ENCODE measurements at regions not wholly inside any gene's neighbourhood (a gene's known extent, or its start where the extent isn't known, plus 50 kb on each side); places are given as distances from the start of the nearest gene placed in this dataset.

DNA sequence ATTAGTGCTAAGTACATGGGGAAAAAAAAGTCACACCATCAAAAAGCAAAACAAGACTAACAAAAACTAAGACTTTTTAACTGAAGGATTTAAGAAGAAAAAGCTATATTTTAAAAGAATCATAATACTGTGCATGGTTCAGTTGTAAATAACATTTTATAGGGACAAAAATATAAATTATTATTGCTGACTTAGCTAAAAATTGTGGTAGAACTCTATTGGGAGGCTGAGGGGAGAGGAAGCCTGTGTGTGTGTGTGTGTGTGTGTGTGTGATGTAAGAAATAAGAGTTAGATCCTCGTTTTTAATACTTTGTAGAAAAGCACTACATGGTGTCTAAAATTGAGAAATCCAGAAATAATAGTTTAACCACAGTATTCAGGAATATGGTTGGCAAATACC is 1950.9 kb upstream of the TENM3 start:
- no peaks in the 10 kb centered on the region for H3K4me1 ChIP-seq
- H3K36me3 ChIP-seq (replicated peaks in 1 of 2; ENCODE audit: insufficient read depth in 1 of 2, low read depth in 2 of 2), result no peaks in the 10 kb centered on the region
- intact Hi-C loops (cut with DNase I), result no loop called here
- no peaks in the 10 kb centered on the region for H3K27me3 ChIP-seq
- no peak for DNase-seq
- H3K9me3 ChIP-seq, result no peaks in the 10 kb centered on the region
- WGBS, 2 donors, result 10 to 24% methylated on average over 1 of the region's 1 CpG
- TF ChIP-seq, protein P1, sequence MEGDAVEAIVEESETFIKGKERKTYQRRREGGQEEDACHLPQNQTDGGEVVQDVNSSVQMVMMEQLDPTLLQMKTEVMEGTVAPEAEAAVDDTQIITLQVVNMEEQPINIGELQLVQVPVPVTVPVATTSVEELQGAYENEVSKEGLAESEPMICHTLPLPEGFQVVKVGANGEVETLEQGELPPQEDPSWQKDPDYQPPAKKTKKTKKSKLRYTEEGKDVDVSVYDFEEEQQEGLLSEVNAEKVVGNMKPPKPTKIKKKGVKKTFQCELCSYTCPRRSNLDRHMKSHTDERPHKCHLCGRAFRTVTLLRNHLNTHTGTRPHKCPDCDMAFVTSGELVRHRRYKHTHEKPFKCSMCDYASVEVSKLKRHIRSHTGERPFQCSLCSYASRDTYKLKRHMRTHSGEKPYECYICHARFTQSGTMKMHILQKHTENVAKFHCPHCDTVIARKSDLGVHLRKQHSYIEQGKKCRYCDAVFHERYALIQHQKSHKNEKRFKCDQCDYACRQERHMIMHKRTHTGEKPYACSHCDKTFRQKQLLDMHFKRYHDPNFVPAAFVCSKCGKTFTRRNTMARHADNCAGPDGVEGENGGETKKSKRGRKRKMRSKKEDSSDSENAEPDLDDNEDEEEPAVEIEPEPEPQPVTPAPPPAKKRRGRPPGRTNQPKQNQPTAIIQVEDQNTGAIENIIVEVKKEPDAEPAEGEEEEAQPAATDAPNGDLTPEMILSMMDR (IDR thresholded peaks at IDR 0.05), result no peak
- no peak for TF ChIP-seq POLR2A (IDR thresholded peaks at IDR 0.05)
- ATAC-seq, result no peak
- no peak overlapping the region for H3K27ac ChIP-seq
- no peak overlapping the region for H3K4me3 ChIP-seq

DNA sequence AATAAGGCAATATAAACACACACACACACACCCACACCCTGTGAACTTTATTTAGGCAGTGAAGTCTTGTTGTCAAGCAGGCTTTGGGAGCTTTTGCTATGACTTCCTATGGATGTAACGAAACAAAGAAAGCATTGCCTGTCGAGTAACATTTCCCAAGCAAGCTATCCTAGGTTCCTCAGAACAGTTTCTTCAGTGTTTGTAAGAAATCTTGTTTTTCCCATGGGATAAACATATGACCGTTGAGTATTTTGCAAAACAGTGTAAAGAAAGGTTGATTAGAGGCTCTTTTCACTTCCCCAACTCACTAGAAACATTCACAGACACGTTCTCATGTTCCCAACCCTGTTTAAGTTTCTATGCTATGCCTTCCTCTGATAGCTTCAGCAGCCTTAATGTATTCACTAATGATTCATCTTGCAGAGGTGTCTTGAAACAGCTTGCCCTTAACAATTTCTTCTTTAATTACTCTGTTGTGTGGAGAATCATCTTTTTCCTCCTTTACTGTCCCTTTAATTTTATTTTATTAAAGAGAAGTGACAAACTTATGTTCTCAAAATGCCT is 1947.1 kb upstream of the TENM3 start:
- no peaks in the 10 kb centered on the region for H3K27me3 ChIP-seq
- no peak overlapping the region for H3K4me3 ChIP-seq
- no peaks in the 10 kb centered on the region for H3K9me3 ChIP-seq
- no peaks in the 10 kb centered on the region for H3K36me3 ChIP-seq (replicated peaks in 1 of 2; ENCODE audit: insufficient read depth in 1 of 2, low read depth in 2 of 2)
- H3K4me1 ChIP-seq, result no peaks in the 10 kb centered on the region
- TF ChIP-seq, protein P1 (IDR thresholded peaks at IDR 0.05), result no peak
- no peak for TF ChIP-seq POLR2A (IDR thresholded peaks at IDR 0.05)
- 45 to 53% methylated on average over 4 of the region's 4 CpGs for WGBS, 2 donors
- ATAC-seq (no peak), DNase-seq (no peak)
- intact Hi-C loops (cut with DNase I), result no loop called here
- no peak overlapping the region for H3K27ac ChIP-seq

DNA sequence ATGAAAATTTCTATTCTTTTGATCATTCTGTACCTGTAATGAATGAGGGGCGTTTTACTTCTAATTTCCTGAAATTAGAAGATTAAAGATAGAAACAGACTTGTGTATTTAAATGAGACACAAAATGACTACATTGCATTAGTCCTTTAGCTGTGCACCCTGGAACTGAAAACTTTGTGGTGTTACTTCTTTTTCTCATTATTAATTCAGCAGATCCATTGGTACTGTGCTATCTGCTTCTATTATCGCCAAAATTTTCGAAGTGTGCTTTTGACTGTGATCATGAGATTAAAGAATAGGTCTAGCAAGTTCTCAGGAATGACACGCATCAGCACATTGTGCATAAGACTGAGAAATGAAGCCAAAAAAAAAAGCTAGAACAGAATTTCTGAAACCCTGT is 1938.9 kb upstream of the TENM3 start:
- no peak for TF ChIP-seq POLR2A (IDR thresholded peaks at IDR 0.05)
- TF ChIP-seq, protein P1 (IDR thresholded peaks at IDR 0.05), result no peak
- ATAC-seq (no peak), DNase-seq (no peak)
- no peaks in the 10 kb centered on the region for H3K9me3 ChIP-seq
- no peaks in the 10 kb centered on the region for H3K36me3 ChIP-seq (replicated peaks in 1 of 2; ENCODE audit: insufficient read depth in 1 of 2, low read depth in 2 of 2)
- no peaks in the 10 kb centered on the region for H3K27me3 ChIP-seq
- intact Hi-C loops (cut with DNase I), result no loop called here
- no peak overlapping the region for H3K27ac ChIP-seq
- WGBS, 2 donors, result 54 to 70% methylated on average over 4 of the region's 4 CpGs
- H3K4me1 ChIP-seq, result no peaks in the 10 kb centered on the region
- H3K4me3 ChIP-seq, result no peak overlapping the region

DNA sequence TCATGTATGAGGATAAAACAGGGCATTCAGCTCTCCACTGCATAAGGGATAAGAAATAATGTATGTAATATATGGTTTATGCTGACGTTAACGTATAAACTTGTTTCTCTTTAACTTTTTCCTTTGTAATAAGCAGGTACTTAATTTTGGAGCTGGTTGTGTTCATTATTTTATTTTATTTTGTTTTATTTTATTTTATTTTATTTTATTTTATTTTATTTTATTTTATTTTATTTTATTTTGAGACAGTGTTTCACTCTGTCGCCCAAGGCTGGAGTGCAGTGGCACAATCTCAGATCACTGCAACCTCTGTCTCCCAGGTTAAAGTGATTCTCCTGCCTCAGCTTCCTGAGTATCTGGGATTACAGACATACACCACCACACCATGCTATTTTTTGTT is 1932.6 kb upstream of the TENM3 start:
- DNase-seq (no peak), ATAC-seq (no peak)
- no peaks in the 10 kb centered on the region for H3K9me3 ChIP-seq
- intact Hi-C loops (cut with DNase I), result no loop called here
- H3K4me1 ChIP-seq, result no peaks in the 10 kb centered on the region
- TF ChIP-seq POLR2A (IDR thresholded peaks at IDR 0.05), result no peak
- TF ChIP-seq, protein P1 (IDR thresholded peaks at IDR 0.05), result no peak
- H3K27ac ChIP-seq, result no peak overlapping the region
- no peaks in the 10 kb centered on the region for H3K36me3 ChIP-seq (replicated peaks in 1 of 2; ENCODE audit: insufficient read depth in 1 of 2, low read depth in 2 of 2)
- WGBS, 2 donors, result 92 to 94% methylated on average over 3 of the region's 3 CpGs
- H3K4me3 ChIP-seq, result no peak overlapping the region
- H3K27me3 ChIP-seq, result no peaks in the 10 kb centered on the region

DNA sequence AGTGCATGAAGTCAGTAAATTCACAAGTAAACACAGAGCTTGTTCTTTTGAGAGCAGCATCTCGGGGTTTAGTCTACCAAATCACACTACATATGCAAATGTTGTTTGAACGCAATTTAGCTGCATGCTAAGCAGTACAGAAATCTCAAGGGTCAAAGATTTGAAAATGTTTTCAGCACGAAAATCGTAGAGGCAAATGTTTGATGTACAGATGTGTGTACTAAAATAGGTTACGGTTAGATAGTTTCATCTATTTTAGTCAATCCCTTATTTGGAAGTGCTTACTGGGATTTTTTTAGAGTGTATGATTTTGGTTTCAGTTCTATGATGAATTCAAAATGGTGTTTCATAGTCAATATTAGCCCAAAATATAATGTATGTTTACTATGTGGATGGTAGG is 1928.2 kb upstream of the TENM3 start:
- intact Hi-C loops (cut with DNase I), result no loop called here
- no peaks in the 10 kb centered on the region for H3K27me3 ChIP-seq
- no peaks in the 10 kb centered on the region for H3K4me1 ChIP-seq
- 64 to 69% methylated on average over 5 of the region's 5 CpGs for WGBS, 2 donors
- no peak overlapping the region for H3K4me3 ChIP-seq
- DNase-seq (no peak), ATAC-seq (no peak)
- TF ChIP-seq, protein P1 (IDR thresholded peaks at IDR 0.05), result no peak
- TF ChIP-seq POLR2A (IDR thresholded peaks at IDR 0.05), result no peak
- no peak overlapping the region for H3K27ac ChIP-seq
- no peaks in the 10 kb centered on the region for H3K9me3 ChIP-seq
- no peaks in the 10 kb centered on the region for H3K36me3 ChIP-seq (replicated peaks in 1 of 2; ENCODE audit: insufficient read depth in 1 of 2, low read depth in 2 of 2)
